ENCODE measurements at regions not wholly inside any gene's neighbourhood (a gene's known extent, or its start where the extent isn't known, plus 50 kb on each side); places are given as distances from the start of the nearest gene placed in this dataset.

DNA sequence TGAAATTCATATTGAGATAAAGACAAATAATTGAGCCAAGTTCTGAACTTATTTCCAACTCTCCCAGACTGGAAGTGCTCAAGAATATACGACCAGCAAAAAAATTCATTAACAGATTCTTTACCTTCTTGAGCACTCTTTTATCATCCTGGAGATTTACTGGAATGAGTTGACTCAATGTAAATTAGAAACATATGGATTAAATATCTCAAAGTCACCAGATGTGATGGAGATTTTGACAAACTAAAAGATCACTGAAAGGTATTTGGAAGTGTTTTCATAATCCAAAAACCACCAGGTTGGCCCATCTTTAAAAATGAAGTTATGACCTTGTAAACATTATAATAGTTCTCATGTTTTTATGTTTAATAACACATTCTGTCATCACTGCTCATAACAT is 433.2 kb upstream of the RASGRP1 start (continued):
- TF ChIP-seq, protein P1, sequence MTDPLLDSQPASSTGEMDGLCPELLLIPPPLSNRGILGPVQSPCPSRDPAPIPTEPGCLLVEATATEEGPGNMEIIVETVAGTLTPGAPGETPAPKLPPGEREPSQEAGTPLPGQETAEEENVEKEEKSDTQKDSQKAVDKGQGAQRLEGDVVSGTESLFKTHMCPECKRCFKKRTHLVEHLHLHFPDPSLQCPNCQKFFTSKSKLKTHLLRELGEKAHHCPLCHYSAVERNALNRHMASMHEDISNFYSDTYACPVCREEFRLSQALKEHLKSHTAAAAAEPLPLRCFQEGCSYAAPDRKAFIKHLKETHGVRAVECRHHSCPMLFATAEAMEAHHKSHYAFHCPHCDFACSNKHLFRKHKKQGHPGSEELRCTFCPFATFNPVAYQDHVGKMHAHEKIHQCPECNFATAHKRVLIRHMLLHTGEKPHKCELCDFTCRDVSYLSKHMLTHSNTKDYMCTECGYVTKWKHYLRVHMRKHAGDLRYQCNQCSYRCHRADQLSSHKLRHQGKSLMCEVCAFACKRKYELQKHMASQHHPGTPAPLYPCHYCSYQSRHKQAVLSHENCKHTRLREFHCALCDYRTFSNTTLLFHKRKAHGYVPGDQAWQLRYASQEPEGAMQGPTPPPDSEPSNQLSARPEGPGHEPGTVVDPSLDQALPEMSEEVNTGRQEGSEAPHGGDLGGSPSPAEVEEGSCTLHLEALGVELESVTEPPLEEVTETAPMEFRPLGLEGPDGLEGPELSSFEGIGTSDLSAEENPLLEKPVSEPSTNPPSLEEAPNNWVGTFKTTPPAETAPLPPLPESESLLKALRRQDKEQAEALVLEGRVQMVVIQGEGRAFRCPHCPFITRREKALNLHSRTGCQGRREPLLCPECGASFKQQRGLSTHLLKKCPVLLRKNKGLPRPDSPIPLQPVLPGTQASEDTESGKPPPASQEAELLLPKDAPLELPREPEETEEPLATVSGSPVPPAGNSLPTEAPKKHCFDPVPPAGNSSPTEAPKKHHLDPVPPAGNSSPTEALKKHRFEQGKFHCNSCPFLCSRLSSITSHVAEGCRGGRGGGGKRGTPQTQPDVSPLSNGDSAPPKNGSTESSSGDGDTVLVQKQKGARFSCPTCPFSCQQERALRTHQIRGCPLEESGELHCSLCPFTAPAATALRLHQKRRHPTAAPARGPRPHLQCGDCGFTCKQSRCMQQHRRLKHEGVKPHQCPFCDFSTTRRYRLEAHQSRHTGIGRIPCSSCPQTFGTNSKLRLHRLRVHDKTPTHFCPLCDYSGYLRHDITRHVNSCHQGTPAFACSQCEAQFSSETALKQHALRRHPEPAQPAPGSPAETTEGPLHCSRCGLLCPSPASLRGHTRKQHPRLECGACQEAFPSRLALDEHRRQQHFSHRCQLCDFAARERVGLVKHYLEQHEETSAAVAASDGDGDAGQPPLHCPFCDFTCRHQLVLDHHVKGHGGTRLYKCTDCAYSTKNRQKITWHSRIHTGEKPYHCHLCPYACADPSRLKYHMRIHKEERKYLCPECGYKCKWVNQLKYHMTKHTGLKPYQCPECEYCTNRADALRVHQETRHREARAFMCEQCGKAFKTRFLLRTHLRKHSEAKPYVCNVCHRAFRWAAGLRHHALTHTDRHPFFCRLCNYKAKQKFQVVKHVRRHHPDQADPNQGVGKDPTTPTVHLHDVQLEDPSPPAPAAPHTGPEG (CRISPR knock-in tag; IDR thresholded peaks at IDR 0.05), result no peak
- TF ChIP-seq, protein P2, sequence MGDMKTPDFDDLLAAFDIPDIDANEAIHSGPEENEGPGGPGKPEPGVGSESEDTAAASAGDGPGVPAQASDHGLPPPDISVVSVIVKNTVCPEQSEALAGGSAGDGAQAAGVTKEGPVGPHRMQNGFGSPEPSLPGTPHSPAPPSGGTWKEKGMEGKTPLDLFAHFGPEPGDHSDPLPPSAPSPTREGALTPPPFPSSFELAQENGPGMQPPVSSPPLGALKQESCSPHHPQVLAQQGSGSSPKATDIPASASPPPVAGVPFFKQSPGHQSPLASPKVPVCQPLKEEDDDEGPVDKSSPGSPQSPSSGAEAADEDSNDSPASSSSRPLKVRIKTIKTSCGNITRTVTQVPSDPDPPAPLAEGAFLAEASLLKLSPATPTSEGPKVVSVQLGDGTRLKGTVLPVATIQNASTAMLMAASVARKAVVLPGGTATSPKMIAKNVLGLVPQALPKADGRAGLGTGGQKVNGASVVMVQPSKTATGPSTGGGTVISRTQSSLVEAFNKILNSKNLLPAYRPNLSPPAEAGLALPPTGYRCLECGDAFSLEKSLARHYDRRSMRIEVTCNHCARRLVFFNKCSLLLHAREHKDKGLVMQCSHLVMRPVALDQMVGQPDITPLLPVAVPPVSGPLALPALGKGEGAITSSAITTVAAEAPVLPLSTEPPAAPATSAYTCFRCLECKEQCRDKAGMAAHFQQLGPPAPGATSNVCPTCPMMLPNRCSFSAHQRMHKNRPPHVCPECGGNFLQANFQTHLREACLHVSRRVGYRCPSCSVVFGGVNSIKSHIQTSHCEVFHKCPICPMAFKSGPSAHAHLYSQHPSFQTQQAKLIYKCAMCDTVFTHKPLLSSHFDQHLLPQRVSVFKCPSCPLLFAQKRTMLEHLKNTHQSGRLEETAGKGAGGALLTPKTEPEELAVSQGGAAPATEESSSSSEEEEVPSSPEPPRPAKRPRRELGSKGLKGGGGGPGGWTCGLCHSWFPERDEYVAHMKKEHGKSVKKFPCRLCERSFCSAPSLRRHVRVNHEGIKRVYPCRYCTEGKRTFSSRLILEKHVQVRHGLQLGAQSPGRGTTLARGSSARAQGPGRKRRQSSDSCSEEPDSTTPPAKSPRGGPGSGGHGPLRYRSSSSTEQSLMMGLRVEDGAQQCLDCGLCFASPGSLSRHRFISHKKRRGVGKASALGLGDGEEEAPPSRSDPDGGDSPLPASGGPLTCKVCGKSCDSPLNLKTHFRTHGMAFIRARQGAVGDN (CRISPR knock-in tag; IDR thresholded peaks at IDR 0.05), result no peak
- TF ChIP-seq PAWR (CRISPR knock-in tag; IDR thresholded peaks at IDR 0.05; ENCODE audit: borderline replicate concordance) (no peak), ZNF605 (CRISPR knock-in tag; IDR thresholded peaks at IDR 0.05) (no peak), ZNF619 (CRISPR knock-in tag; IDR thresholded peaks at IDR 0.05) (no peak), ZNF337 (CRISPR knock-in tag; IDR thresholded peaks at IDR 0.05; ENCODE audit: borderline replicate concordance, low read depth) (no peak)
- TF ChIP-seq, protein P3, sequence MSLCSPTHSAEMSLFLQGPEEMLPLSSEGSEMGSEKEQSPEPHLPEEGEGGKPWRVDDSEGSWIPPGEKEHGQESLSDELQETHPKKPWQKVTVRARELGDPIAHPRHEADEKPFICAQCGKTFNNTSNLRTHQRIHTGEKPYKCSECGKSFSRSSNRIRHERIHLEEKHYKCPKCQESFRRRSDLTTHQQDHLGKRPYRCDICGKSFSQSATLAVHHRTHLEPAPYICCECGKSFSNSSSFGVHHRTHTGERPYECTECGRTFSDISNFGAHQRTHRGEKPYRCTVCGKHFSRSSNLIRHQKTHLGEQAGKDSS (CRISPR knock-in tag; IDR thresholded peaks at IDR 0.05; ENCODE audit: borderline replicate concordance, low read depth), result no peak
- TF ChIP-seq, protein P4, sequence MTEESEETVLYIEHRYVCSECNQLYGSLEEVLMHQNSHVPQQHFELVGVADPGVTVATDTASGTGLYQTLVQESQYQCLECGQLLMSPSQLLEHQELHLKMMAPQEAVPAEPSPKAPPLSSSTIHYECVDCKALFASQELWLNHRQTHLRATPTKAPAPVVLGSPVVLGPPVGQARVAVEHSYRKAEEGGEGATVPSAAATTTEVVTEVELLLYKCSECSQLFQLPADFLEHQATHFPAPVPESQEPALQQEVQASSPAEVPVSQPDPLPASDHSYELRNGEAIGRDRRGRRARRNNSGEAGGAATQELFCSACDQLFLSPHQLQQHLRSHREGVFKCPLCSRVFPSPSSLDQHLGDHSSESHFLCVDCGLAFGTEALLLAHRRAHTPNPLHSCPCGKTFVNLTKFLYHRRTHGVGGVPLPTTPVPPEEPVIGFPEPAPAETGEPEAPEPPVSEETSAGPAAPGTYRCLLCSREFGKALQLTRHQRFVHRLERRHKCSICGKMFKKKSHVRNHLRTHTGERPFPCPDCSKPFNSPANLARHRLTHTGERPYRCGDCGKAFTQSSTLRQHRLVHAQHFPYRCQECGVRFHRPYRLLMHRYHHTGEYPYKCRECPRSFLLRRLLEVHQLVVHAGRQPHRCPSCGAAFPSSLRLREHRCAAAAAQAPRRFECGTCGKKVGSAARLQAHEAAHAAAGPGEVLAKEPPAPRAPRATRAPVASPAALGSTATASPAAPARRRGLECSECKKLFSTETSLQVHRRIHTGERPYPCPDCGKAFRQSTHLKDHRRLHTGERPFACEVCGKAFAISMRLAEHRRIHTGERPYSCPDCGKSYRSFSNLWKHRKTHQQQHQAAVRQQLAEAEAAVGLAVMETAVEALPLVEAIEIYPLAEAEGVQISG (CRISPR knock-in tag; IDR thresholded peaks at IDR 0.05), result no peak
